Activated CD4-positive, alpha-beta T cell treated with anti-CD3 and anti-CD28 coated beads for 1 hour (primary cell): ENCODE measurements at regions not wholly inside any gene's neighbourhood (a gene's known extent, or its start where the extent isn't known, plus 50 kb on each side); places are given as distances from the start of the nearest gene placed in this dataset.

Source experiments
- DNase-seq: peaks from one replicate; pipeline ENCODE4 v3.0.0-alpha.2; 2020

- no peak for DNase-seq
Measured at GRCh38 chr6:6785163-6785521, 196.6 kb downstream of the LY86 start.

- DNase-seq = no peak
Measured at GRCh38 chr6:6788394-6789032, 200.0 kb downstream of the LY86 start.

GRCh38 chr6:6790393-6790792 lies 201.9 kb downstream of the LY86 start:
- DNase-seq = no peak

- DNase-seq = no peak
Measured at GRCh38 chr6:6790891-6791290, 202.4 kb downstream of the LY86 start.

- no peak for DNase-seq
Measured at GRCh38 chr6:6793388-6794250, 205.1 kb downstream of the LY86 start.

- DNase-seq = no peak
Measured at GRCh38 chr6:6795393-6795792, 206.9 kb downstream of the LY86 start.

GRCh38 chr6:6796818-6797217 lies 208.3 kb downstream of the LY86 start:
- DNase-seq = no peak

- DNase-seq = no peak
Measured at GRCh38 chr6:6798448-6798860, 209.9 kb downstream of the LY86 start.

- no peak for DNase-seq
Measured at GRCh38 chr6:6801005-6801335, 212.4 kb downstream of the LY86 start.

- DNase-seq = no peak
Measured at GRCh38 chr6:6801635-6802218, 213.2 kb downstream of the LY86 start.

- DNase-seq = no peak
Measured at GRCh38 chr6:6803180-6803977, 214.9 kb downstream of the LY86 start.

- DNase-seq = no peak
Measured at GRCh38 chr6:6804843-6805615, 216.5 kb downstream of the LY86 start.

GRCh38 chr6:6806844-6807518 lies 218.5 kb downstream of the LY86 start:
- no peak for DNase-seq

- no peak for DNase-seq
Measured at GRCh38 chr6:6808343-6808742, 219.8 kb downstream of the LY86 start.

- DNase-seq = no peak
Measured at GRCh38 chr6:6808915-6809314, 220.4 kb downstream of the LY86 start.

GRCh38 chr6:6810727-6811126 lies 222.2 kb downstream of the LY86 start:
- DNase-seq = no peak

- DNase-seq = no peak
Measured at GRCh38 chr6:6811128-6812009, 222.8 kb downstream of the LY86 start.

GRCh38 chr6:6812427-6812826 lies 223.9 kb downstream of the LY86 start:
- DNase-seq = no peak

GRCh38 chr6:6815732-6816131 lies 227.2 kb downstream of the LY86 start:
- no peak for DNase-seq

- DNase-seq = no peak
Measured at GRCh38 chr6:6816716-6817115, 228.2 kb downstream of the LY86 start.

- DNase-seq = no peak
Measured at GRCh38 chr6:6818078-6818639, 229.6 kb downstream of the LY86 start.
